Mammary epithelial cell (primary cell): ENCODE measurements at regions not wholly inside any gene's neighbourhood (a gene's known extent, or its start where the extent isn't known, plus 50 kb on each side); places are given as distances from the start of the nearest gene placed in this dataset.

ENCODE experiments used
- EZH2 ChIP-seq: IDR thresholded peaks from 2 replicates; pipeline ENCODE4 v1.6.1; 2012; ENCODE audit warnings: low read length, inconsistent platforms, borderline replicate concordance
- TF ChIP-seq, protein P1 (sequence below), 2 donors: IDR thresholded peaks in 1 of 2; conservative IDR thresholded peaks in 1 of 2; 2 replicates each; pipeline ENCODE4 v1.5.1; 2011 to 2012; ENCODE audit warnings: inconsistent platforms in 2 of 2, low read length in 2 of 2, mild to moderate bottlenecking in 2 of 2, control low read depth in 1 of 2, low read depth in 1 of 2; ENCODE audit not compliant: insufficient read depth in 1 of 2; ENCODE audit errors: extremely low read depth in 1 of 2

DNA sequence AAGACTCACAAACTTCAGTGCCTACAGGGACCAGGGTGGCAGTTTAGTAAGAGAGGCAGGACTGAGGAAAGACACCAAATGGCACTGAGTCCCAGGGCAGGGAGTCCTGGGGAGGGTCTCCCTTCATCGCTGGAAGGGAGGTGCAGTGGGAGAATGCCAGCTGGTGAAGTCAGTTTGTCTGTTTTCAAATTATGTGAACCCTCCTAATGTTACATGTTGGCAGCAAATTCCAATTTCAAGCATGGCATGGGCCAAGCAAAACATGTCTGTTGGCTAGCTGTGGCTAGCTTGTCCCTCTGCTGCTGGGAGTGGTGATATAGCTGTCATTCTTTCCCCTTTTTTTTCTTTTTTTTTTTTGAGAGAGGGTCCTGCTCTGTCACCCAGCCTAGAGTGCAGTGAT, 55.9 kb upstream of the HAAO start:
- TF ChIP-seq, protein P1, sequence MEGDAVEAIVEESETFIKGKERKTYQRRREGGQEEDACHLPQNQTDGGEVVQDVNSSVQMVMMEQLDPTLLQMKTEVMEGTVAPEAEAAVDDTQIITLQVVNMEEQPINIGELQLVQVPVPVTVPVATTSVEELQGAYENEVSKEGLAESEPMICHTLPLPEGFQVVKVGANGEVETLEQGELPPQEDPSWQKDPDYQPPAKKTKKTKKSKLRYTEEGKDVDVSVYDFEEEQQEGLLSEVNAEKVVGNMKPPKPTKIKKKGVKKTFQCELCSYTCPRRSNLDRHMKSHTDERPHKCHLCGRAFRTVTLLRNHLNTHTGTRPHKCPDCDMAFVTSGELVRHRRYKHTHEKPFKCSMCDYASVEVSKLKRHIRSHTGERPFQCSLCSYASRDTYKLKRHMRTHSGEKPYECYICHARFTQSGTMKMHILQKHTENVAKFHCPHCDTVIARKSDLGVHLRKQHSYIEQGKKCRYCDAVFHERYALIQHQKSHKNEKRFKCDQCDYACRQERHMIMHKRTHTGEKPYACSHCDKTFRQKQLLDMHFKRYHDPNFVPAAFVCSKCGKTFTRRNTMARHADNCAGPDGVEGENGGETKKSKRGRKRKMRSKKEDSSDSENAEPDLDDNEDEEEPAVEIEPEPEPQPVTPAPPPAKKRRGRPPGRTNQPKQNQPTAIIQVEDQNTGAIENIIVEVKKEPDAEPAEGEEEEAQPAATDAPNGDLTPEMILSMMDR (conservative IDR thresholded peaks at IDR 0.05 in 1 of 2, IDR thresholded peaks at IDR 0.05 in 1 of 2; ENCODE audit: extremely low read depth in 1 of 2, insufficient read depth in 1 of 2, low read depth in 1 of 2, low read length in 2 of 2), result no peak
- no peak for TF ChIP-seq EZH2
